ENCODE measurements at regions not wholly inside any gene's neighbourhood (a gene's known extent, or its start where the extent isn't known, plus 50 kb on each side); places are given as distances from the start of the nearest gene placed in this dataset.

DNA sequence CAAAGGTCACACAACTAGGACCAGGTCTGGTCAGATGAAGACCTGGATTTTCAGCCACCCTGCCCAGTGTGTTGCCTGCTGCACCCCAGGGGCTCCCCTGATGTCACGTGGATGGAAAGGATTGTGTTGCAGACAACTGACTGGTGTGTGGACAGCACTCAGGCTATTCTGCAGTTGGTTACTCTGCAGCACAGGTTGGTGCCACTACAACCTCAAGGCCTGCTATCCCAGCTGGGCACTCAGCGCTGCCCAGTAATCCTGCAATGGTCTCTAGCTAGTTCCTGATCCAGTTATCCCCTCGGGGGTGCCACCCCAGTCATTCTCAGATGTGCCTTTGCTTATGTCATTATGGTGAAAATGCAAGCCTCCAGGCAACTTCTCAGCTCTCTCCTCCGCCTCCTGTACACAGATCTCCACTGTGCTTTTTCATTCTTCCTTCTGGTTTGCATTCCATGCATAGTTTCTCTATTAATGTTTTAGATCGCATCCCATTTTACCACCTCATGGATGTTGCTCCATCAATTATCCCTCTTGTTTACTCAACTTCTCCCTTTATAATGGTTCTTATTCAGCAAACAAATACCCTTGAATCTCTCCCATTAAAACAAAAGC lies 503.2 kb upstream of the CAMK1G start:
- TF ChIP-seq, protein P1, sequence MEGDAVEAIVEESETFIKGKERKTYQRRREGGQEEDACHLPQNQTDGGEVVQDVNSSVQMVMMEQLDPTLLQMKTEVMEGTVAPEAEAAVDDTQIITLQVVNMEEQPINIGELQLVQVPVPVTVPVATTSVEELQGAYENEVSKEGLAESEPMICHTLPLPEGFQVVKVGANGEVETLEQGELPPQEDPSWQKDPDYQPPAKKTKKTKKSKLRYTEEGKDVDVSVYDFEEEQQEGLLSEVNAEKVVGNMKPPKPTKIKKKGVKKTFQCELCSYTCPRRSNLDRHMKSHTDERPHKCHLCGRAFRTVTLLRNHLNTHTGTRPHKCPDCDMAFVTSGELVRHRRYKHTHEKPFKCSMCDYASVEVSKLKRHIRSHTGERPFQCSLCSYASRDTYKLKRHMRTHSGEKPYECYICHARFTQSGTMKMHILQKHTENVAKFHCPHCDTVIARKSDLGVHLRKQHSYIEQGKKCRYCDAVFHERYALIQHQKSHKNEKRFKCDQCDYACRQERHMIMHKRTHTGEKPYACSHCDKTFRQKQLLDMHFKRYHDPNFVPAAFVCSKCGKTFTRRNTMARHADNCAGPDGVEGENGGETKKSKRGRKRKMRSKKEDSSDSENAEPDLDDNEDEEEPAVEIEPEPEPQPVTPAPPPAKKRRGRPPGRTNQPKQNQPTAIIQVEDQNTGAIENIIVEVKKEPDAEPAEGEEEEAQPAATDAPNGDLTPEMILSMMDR (IDR thresholded peaks at IDR 0.05; ENCODE audit: borderline replicate concordance, extremely low read depth, low read length, poor library complexity, severe bottlenecking) = no peak
- no peak for TF ChIP-seq EZH2 (IDR thresholded peaks at IDR 0.05; ENCODE audit: borderline replicate concordance, low read depth, low read length, severe bottlenecking)

Measured in DND-41 (cell line).